Hepatic stellate cell (primary cell): ENCODE measurements at regions not wholly inside any gene's neighbourhood (a gene's known extent, or its start where the extent isn't known, plus 50 kb on each side); places are given as distances from the start of the nearest gene placed in this dataset.
"Not testable (repeated sequence)": the region's sequence is repeated elsewhere in the genome, so short reads cannot be mapped to it uniquely, and the experiment has no call there.

Experiments
- DNase-seq: peaks from one replicate; pipeline ENCODE4 v3.0.0; 2011; ENCODE audit warnings: low spot score

DNA sequence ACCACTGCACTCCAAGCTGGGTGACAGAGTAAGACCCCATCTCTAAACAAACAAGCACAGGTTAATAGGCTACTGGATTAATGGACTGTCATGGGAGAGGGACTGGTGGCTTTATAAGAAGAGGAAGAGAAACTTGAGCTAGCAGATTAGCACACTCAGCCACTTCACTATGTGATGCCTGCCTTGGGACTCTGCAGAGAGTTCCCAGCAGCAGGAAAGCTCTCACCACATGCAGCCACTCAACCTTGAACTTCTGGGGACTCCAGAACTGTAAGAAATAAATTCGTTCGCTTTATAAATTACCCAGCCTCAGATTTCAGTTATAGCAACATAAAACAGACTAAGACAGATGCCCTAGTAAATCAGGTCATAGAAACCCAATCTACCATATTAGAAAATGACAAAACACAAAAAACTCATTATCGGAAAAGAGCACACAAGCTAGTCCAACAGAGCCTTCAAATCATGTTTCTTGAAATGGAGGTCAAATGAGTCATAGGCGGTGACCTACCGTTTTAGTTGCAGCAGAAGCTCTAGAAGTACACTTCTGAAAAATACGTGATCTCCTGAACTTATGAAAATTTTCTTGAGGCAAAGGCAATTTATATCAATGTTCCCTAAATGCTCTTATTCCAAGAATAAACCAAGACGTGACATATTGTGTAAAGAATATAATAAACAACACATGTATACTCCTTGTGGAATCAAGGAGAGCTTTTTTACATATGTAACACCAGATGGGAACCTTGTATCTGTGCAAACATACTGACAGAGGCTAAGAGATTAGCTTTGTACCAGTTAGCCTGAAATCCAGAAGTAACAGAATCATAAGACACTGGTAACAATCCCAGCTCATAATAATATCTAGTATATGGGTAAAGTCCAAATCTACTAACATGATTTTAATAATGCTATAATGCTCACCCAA, 340.9 kb upstream of the SGCG start:
- no peak for DNase-seq

DNA sequence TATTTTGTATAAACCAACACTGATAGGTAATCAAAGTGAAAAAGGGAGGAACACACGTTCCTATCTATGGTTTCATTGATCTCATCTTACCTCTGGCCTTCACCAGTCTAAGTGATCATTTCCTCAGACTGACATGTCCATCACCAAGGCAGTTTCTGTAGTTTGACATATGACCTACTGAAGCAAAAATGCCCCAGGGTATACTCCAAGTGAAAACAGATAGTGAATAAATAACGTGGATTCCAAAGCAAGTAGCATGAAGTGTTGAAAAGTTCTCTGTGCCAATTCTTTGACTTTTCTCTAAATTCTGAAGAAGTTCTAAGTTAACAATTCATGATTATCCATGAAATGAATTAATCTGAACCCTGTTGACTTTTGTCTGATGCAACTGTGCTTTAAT, 334.2 kb upstream of the SGCG start:
- DNase-seq: no peak

DNA sequence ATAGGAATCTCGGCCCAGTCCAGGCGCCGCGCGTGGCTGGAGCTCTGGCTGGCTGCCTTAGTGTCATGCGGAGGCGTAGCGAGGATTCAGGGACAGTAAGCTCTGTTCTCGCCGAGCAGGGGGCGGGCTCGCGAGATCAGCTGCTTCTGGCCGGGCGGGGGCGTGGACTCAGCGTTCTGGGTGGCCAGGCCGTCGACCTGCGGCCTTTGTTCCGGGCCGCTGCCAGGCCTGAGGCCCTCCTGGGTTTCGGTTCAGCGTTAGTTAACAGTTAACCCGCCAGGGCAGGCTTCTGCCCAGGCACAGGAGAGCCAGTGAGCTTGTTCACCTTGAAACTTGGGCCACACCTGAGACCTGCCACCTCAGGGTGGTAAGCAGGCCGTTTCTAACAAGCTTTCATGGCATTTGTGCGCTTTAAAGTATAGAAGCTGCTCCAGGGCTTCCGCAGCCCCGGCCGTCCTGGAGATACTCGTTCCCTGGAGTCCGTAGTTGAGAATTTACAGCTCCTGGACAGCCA, 332.2 kb upstream of the SGCG start:
- no peak for DNase-seq

DNA sequence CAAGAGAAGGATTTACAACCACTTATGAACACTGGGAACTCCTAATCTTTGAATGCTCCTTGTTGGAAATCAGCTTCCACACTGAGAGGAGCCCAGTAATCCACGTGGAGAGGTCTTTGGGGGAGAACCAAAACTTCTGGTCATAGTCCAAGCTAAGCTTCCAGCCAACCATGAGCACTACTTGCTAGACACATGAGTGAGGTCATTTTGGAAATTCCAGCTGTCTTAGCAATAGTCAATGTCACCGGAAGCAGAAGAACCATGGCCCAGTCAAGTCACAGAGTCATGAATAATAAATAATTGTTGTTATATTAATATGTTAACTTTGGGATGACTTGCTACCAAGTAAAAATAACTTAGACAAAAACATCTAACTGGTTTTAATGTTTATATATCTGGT, 324.9 kb upstream of the SGCG start:
- no peak for DNase-seq

DNA sequence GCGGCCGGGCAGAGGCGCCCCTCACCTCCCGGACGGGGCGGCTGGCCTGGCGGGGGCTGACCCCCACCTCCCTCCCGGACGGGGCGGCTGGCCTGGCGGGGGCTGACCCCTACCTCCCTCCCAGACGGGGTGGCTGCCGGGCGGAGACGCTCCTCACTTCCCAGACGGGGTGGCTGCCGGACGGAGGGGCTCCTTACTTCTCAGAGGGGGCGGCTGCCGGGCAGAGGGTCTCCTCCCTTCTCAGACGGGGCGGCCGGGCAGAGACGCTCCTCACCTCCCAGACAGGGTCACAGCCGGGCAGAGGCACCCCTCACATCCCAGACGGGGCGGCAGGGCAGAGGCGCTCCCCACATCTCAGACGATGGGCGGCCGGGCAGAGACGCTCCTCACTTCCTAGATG, 321.8 kb upstream of the SGCG start:
- DNase-seq: not testable (repeated sequence)

DNA sequence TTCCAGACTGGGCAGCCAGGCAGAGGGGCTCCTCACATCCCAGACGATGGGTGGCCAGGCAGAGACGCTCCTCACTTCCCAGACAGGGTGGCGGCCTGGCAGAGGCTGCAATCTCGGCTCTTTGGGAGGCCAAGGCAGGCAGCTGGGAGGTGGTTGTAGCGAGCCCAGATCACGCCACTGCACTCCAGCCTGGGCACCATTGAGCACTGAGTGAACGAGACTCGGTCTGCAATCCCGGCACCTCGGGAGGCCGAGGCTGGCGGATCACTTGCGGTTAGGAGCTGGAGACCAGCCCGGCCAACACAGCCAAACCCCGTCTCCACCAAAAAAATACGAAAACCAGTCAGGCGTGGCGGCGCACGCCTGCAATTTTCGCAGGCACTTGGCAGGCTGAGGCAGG, 321.4 kb upstream of the SGCG start:
- not testable (repeated sequence) for DNase-seq

DNA sequence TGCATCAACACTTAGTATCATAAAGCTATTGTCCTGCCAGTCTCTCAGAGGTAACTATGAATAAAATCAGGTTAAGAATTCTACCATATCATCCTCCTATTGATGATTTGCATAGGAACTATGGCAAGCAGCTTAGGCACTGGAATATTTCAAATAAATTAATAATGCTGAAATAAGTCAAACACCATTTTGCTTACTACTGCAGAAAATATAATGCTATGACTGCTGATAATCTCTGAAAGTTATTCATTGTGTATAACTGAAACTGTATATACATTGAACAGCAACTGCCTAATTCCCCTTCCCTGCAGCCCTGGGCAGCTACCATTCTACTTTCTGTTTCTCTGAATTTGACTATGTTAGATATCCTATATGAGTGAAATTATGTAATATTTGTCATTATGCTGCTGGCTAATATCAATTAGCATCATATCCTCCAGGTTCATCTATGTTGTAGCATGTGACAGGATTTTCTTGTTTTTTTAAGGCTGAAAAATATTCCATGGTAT, 318.8 kb upstream of the SGCG start:
- DNase-seq: no peak

DNA sequence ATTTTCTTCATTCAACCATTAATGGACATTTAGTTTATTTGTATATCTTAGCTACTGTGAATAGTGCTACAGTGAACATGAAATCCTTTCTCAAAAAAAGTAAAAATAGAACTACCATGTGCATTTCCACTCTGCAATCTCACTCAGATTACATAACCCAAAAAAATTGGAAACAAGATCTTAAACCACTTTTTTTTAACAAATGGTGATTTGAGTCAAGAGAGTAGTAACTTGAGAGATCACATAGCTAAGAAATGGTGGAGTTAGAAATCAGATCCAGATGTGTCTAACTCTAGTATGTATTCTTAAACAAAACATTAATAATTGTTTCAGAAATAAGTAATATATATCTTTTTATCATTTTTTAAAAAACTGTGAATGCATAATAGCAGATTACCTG, 318.3 kb upstream of the SGCG start:
- no peak for DNase-seq

DNA sequence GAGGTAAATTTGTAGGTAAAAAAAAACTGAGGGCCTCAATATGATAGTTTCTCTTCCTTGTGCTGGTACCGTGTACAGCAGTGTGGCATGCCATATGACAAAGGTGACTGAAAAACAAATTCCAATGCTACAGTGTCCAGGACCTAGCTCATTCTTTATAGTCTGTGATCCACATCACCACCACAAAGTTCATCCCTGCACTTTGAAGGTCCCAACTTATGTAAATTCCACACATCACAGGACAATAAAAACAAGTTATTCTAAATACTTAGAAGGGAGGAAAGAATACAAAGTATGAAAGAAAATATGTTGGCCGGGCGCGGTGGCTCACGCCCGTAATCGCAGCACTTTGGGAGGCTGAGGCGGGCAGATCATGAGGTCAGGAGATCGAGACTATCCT, 314.6 kb upstream of the SGCG start:
- DNase-seq: no peak

DNA sequence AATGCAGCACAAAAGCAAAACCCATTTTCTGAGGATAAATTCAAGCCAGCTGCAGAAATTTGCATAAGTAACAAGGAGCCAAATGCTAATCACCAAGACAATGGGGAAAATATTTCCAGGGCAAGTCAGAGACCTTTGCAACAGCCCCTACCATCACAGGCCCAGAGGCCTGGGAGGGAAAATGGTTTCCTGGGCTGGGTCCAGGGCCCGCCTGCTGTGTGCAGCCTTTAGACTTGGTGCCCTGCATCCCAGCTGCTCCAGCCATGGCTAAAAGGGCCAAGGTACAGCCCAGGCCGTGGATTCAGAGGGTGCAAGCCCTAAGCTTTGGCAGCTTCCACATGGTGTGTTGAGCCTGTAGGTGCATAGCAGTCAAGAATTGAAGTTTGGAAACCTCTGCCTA, 309.5 kb upstream of the SGCG start:
- DNase-seq: no peak

DNA sequence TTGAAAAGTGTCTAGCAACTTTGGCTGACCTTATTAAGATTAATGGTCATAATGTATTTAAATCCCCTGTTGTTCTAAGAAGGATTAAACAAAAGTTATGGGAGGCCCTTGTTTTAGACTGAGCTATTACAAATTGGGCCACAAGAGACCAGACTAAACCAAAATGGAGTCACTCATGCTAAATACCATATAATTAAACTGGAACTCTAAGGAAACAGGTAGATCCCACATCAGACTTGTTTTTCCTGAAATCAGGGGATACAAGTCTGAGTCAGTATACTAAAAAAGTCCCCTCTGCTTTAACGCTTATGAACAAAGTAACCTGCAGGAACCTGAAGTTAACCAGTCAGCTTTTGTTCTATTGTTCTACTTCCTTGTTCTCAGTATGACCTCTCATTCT, 305.9 kb upstream of the SGCG start:
- no peak for DNase-seq

DNA sequence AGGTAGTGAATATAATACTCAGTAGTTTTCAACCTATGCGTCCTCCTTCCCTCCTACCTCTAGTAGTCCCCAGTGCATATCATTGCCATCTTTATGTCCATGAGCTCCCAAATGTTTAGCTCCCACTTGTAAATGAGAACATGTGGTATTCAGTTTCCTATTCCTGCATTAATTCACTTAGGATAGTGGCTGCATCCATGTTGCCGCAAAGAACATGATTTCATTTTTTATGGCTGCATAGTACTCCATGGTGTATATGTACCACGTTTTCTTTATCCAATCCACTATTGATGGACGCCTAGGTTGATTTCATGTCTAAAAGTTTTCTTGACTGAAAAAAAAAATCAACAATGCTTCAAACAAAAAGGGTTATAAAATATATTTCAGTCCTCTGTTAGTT, 303.4 kb upstream of the SGCG start:
- no peak for DNase-seq

DNA sequence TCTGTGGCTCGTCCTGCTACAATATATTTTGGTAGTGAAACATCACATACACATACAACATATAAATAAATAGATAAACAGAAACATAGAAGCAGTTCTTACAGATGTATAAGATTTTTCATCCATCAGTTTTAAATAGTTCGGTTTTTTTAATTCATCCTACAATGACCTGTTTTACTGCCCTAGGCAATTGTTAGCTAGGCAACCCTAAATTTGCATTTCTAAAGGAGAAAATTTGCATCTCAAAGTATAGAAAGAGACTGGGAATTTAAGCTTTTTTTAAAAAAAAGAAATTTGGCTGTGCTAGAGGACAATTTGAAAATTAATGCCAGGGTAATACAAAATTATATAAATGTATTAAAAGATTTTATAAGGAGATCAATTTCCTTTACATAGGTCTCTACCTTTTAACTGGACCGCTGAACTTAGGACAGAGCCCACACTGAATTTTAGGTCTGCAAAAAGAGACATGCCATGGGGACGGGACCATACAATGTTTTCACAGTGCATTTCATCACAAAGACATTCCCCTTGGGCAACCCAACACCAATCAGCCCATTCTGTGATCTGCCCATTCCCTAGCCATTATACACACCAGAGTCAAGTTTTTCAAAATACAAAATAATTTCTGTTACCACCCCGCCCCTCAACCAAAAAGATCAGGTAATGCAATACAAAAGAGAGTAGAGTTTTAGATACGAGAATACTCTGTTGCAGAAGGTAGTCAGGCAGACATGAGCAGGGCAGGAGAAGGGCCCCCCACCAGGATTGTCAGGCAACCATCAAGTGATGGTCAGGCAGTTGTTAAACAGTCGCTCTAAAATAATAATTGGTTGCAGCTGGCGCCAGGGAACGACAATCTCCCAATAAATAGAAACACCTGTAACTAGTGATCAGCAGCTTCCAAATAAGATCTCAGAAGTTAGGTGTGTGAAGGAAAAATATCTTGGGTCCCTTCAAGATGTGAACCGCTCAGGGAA, 299.7 kb upstream of the SGCG start:
- DNase-seq: no peak

DNA sequence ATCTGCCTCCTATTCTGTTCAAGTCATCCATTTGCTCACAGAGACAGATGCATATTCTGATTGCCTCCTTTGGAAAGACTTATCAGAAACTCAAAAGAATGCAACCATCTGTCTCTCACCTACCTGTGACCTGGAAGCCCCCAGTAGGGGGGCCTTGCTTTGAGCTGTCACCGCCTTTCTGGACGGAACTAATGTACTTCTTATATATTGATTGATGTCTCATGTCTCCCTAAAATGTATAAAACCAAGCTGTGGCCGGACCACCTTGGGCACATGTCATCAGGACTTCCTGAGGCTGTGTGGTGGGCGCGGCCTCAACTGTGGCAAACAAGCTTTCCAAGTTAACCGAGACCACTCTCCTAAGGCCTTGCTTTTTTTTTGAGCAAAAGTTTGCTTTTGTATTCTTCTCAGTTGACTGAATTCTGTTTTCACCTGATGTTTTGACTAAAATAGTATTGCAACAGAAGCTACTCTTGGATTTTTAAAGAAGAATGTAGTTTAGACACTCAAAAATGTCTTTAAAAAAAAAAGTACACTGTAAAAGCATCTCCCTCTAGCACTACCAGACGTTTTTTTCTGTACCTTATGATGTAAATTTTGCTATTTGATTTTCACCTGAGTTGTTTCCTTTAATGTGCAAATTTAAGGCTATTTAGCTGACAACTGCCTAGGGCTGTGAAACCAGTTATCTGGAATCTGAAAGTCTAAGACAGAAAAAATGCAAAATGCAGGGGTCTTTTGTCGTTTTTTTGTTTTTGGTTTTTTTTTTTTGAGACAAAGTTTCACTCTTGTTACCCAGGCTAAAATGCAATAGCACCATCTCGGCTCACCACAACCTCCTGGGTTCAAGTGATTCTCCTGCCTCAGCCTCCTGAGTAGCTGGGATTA, 298.8 kb upstream of the SGCG start:
- not testable (repeated sequence) for DNase-seq

DNA sequence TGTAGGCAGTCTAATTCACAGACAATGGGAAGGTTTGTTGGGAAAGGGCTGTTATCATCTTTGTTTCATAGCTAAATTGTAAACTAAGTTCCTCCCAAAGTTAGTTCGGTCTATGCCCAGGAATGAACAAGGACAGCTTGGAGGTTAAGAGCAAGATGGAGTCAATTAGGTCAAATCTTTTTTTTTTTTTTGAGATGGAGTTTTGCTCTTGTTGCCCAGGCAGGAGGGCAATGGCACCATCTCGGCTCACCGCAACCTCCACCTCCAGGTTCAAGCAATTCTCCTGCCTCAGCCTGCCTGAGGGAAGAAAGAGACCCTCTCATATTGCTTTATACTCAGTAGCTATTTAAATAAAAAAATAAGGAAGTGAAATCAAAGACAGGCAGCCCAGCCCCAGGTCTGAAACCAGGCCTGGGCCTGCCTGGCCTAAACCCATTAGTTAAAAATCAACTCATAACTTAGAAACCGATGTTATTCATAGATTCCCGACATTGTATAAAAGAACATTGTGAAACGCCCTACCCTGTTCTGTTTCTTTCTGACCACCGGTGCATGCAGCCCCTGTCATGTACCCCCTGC, 297.4 kb upstream of the SGCG start:
- DNase-seq: no peak

DNA sequence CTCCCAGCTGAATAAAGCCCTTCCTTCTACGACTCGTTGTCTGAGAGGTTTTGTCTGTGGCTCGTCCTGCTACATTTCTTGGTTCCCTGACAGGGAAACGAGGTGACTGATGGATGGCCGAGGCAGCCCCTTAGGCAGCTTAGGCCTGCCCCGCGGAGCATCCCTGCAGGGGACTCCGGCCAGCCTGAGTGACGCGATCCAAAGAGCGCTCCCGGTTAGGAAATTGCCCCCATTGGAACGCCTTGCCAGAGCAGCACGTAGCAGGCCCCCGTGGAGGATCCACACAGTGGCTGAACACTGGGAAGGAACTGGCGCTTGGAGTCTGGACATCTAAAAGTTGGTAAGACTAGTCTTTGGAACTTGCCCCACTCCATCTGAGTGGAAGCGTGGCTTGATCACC, 296.8 kb upstream of the SGCG start:
- no peak for DNase-seq

DNA sequence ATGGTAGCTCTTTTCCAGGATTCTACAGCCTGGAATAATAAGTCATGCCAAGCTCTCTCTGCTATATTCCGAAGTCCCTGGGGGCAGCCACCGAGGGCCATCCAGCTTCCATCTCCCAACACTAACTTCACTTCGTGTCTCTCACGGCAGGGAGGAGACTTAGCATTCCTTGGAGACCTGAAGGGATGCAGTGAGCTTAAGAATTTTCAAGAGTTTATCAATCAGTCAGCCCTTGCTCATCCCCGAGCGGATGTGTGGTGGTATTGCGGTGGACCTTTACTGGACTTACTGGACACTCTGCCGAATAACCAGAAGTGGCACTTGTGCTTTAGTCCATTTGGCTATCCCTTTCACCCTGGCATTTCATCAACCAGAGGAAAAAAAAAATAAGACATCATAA, 294.7 kb upstream of the SGCG start:
- DNase-seq: not testable (repeated sequence)

DNA sequence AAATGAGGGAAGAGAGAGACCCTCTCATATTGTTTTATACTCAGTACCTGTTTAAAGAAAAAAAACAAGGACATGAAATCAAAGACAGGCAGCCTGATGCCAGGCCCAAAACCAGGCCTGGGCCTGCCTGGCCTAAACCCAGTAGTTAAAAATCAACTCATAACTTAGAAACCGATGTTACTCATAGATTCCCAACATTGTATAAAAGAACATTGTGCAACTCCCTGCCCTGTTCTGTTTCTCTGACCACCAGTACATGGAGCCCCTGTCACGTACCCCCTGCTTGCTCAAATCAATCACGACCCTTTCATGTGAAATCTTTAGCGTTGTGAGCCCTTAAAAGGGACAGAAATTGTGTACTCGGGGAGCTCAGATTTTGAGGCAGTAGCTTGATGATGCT, 291.4 kb upstream of the SGCG start:
- not testable (repeated sequence) for DNase-seq

DNA sequence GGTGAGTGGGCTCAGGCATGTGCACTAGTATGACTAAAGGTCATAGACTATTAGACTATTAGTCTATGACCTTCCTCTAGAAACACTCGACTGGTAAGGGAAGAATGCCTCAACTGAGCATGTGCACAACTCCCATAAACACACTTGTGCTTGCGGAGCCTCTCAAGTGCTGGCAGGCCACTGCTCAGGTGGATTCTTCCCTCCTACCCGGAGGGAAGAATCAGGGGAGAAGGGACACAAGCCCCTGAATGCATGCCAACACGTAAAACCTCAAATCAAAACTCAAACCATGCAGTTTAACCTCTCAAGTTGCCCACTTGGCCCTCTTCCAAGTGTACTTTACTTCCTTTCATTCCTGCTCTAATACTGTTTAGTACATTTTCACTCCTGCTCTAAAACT, 287.6 kb upstream of the SGCG start:
- DNase-seq: no peak

DNA sequence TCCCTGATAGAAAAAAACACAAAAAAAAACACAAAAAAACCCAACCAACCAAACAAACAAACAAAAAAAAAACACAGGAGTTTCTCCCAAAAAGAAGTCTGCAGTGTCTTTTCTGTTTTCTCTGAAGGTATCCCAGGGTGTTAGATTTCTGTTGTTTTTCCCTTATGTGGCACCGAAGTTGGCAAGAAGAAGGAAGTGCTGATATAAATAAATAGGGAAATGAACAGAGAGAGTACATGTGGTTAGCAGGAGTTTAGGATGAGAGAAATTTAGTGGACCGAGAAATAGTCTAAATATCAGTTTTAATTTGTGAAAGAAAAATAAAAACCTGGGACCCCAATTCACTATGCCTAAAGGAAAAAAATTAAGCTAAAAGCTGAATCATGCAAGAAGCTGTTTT, 287.0 kb upstream of the SGCG start:
- DNase-seq: no peak
